ENCODE measurements at regions not wholly inside any gene's neighbourhood (a gene's known extent, or its start where the extent isn't known, plus 50 kb on each side); places are given as distances from the start of the nearest gene placed in this dataset.
A peak's percentile ranks its signal among the peaks of the same experiment; 100 is the strongest.

GRCh38 chr5:164801910-164802309 is 1296.5 kb downstream of the MAT2B start:
- DNase-seq, result no peak

DNA sequence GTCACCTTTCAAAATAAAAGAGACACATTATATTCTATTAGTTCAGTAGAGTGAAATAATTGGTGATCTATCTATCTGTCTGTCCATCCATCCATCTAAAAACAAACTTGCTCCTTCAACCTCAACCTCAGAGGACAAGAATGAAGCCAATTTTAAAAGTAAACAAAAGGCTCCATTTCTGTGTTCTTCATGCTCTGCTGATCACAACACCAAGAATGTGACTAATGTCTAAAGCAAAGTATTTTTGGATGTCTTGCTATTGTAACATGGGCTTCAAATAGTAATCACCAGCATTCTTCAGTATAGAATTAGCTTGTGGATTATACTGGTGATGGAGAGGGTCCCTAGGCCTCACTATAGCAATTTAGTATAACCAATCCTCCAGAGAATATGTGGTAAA is 1304.4 kb downstream of the MAT2B start:
- no peak for DNase-seq
- H3K27me3 ChIP-seq, result 0 out of 2 replicates have a peak, but pooled peaks cover 5% of the 10 kb centered on the region
- no peak overlapping the region for H3K27ac ChIP-seq

More at GRCh38 chr5:164801910-164802309, 1296.5 kb downstream of the MAT2B start:
- no peaks in the 10 kb centered on the region for H3K9me3 ChIP-seq (replicated peaks)
- H3K36me3 ChIP-seq, result no peaks in the 10 kb centered on the region
- no peaks in the 10 kb centered on the region for H3K4me1 ChIP-seq
- no peaks in the 10 kb centered on the region for H3K27me3 ChIP-seq
- no peak overlapping the region for H3K4me3 ChIP-seq
- H3K27ac ChIP-seq, result no peak overlapping the region

DNA sequence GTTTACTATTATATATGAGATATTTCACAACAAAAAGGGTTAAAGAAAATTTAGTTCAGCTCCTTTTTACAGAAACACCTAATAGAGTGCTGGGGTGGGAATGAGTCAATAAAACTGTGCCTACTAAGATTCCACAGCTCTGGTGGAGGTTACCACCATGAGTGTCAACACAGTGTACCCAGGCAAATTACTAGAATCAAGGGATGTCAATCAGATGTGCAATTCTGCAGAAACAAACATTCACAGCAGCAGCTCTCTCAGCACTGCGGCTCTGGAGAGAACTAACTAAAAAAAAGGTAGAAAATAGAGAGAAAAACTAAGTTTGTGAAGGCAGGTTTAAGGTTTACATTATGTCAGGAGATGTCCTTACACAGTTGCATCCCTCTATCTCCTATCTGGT is 1313.0 kb downstream of the MAT2B start:
- no peak overlapping the region for H3K4me3 ChIP-seq
- DNase-seq, result no peak

More for the DNA sequence above, 1304.4 kb downstream of the MAT2B start:
- H3K4me1 ChIP-seq, result no peaks in the 10 kb centered on the region
- no peaks in the 10 kb centered on the region for H3K36me3 ChIP-seq
- no peaks in the 10 kb centered on the region for H3K9me3 ChIP-seq (replicated peaks)
- H3K4me3 ChIP-seq, result no peak overlapping the region

GRCh38 chr5:164824671-164825070 is 1319.3 kb downstream of the MAT2B start:
- H3K9me3 ChIP-seq (replicated peaks), result no peaks in the 10 kb centered on the region
- no peaks in the 10 kb centered on the region for H3K36me3 ChIP-seq
- no peaks in the 10 kb centered on the region for H3K4me1 ChIP-seq
- no peak overlapping the region for H3K27ac ChIP-seq
- no peak overlapping the region for H3K4me3 ChIP-seq
- DNase-seq, result no peak
- H3K27me3 ChIP-seq, result no peaks in the 10 kb centered on the region

More for the DNA sequence above, 1313.0 kb downstream of the MAT2B start:
- no peaks in the 10 kb centered on the region for H3K4me1 ChIP-seq
- H3K27me3 ChIP-seq, result no peaks in the 10 kb centered on the region
- H3K9me3 ChIP-seq (replicated peaks), result no peaks in the 10 kb centered on the region
- no peak overlapping the region for H3K27ac ChIP-seq
- no peaks in the 10 kb centered on the region for H3K36me3 ChIP-seq

GRCh38 chr5:164832516-164832915 is 1327.1 kb downstream of the MAT2B start:
- Histone ChIP-seq H3K27me3 (no peaks in the 10 kb centered on the region), H3K36me3 (no peaks in the 10 kb centered on the region), H3K4me3 (no peak overlapping the region), H3K4me1 (no peaks in the 10 kb centered on the region), H3K9me3 (replicated peaks) (no peaks in the 10 kb centered on the region), H3K27ac (no peak overlapping the region)
- DNase-seq, result no peak

GRCh38 chr5:164844348-164844747 is 1338.9 kb downstream of the MAT2B start:
- H3K36me3 ChIP-seq, result no peaks in the 10 kb centered on the region
- H3K4me1 ChIP-seq, result no peaks in the 10 kb centered on the region
- no peak overlapping the region for H3K4me3 ChIP-seq
- no peaks in the 10 kb centered on the region for H3K9me3 ChIP-seq (replicated peaks)
- H3K27me3 ChIP-seq, result no peaks in the 10 kb centered on the region
- no peak for DNase-seq
- H3K27ac ChIP-seq, result no peak overlapping the region

DNA sequence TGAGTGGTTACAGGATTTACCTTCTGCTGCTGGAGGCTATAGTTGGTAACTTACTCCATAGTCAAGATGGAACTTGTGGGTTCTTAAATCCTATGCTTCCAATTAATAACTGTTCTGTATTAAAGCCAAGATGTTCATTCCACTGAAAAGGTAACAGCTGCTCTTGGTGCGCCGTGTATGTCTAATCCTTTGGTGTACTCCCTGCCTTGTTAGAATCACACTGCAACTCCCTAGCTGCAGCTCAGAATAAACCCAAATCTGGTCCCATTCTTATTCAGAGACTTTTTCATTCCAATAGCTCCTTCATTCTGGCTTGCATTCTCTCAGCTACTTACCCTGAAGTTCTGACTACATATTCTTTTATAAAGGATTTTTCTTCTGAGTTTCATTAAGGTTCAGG is 1355.5 kb downstream of the MAT2B start:
- no peak overlapping the region for H3K4me3 ChIP-seq
- no peak overlapping the region for H3K27ac ChIP-seq
- no peaks in the 10 kb centered on the region for H3K4me1 ChIP-seq
- H3K9me3 ChIP-seq (replicated peaks), result no peaks in the 10 kb centered on the region
- H3K36me3 ChIP-seq, result no peaks in the 10 kb centered on the region
- no peak for DNase-seq
- H3K27me3 ChIP-seq, result no peaks in the 10 kb centered on the region

GRCh38 chr5:164861610-164862009 is 1356.2 kb downstream of the MAT2B start:
- H3K4me1 ChIP-seq, result no peaks in the 10 kb centered on the region
- H3K27ac ChIP-seq, result no peak overlapping the region
- H3K27me3 ChIP-seq, result 0 out of 2 replicates have a peak, but pooled peaks cover 2% of the 10 kb centered on the region
- H3K36me3 ChIP-seq, result no peaks in the 10 kb centered on the region
- H3K4me3 ChIP-seq, result no peak overlapping the region
- no peak for DNase-seq
- H3K9me3 ChIP-seq (replicated peaks), result no peaks in the 10 kb centered on the region

GRCh38 chr5:164868761-164869160 is 1363.3 kb downstream of the MAT2B start:
- H3K36me3 ChIP-seq, result no peaks in the 10 kb centered on the region
- H3K27me3 ChIP-seq, result 0 out of 2 replicates have a peak, but pooled peaks cover 2% of the 10 kb centered on the region
- H3K9me3 ChIP-seq (replicated peaks), result no peaks in the 10 kb centered on the region
- no peak overlapping the region for H3K4me3 ChIP-seq
- no peaks in the 10 kb centered on the region for H3K4me1 ChIP-seq
- H3K27ac ChIP-seq, result no peak overlapping the region
- DNase-seq, result no peak

DNA sequence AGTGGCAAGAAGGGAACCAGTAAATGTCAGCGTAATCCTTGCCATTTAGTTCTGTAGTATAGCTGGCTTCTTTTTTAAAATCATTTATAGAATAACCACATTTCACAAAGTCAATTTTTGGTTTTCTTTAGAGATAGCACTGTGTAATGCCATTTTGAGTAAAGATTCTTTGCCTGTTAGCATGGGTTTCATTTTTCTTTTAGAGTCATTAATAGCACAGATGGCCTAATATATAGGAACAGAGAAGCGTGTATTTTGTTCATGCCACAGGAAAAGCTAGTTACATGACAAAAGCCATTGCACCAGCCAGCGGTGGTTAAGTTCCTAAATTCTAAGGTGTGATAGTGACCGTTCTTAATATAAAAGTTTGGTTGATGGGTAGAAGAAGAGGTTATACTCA is 1363.9 kb downstream of the MAT2B start:
- Histone ChIP-seq H3K4me3 (no peak overlapping the region), H3K27me3 (0 out of 2 replicates have a peak, but pooled peaks cover 2% of the 10 kb centered on the region), H3K9me3 (replicated peaks) (no peaks in the 10 kb centered on the region), H3K4me1 (no peaks in the 10 kb centered on the region), H3K36me3 (no peaks in the 10 kb centered on the region), H3K27ac (no peak overlapping the region)
- no peak for DNase-seq

DNA sequence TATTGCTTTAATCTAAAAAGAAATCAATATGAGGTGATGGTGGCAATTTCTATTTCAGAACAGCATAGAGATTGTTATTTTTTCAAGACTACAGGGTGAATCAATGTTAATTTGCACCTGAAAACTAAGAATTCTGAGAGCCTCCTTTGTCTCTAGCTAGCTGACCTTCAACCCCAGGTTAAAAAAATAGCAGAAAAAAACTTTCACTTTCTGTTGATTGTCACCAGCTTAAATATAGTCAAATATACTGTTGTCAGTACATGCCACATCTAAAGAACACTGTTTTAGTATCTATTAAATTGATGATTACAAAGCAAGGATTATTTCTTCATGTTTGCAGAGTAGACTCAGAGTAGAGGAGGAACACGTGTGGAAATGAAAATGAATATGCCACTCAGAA is 1371.4 kb downstream of the MAT2B start:
- H3K4me1 ChIP-seq, result no peaks in the 10 kb centered on the region
- no peak overlapping the region for H3K4me3 ChIP-seq
- no peak for DNase-seq
- H3K9me3 ChIP-seq (replicated peaks), result no peaks in the 10 kb centered on the region
- no peak overlapping the region for H3K27ac ChIP-seq
- H3K36me3 ChIP-seq, result no peaks in the 10 kb centered on the region
- no peaks in the 10 kb centered on the region; the same call in 1 of the 2 replicates for H3K27me3 ChIP-seq

GRCh38 chr5:164881442-164881841 is 1376.0 kb downstream of the MAT2B start:
- Histone ChIP-seq H3K27ac (no peak overlapping the region), H3K4me3 (no peak overlapping the region), H3K4me1 (no peaks in the 10 kb centered on the region), H3K9me3 (replicated peaks) (no peaks in the 10 kb centered on the region), H3K27me3 (peaks cover 5% of the 10 kb centered on the region; the same call in 1 of the 2 replicates), H3K36me3 (no peaks in the 10 kb centered on the region)
- DNase-seq, result no peak

- Histone ChIP-seq H3K4me1 (no peaks in the 10 kb centered on the region), H3K9me3 (replicated peaks) (no peaks in the 10 kb centered on the region), H3K27ac (no peak overlapping the region), H3K27me3 (peaks cover 5% of the 10 kb centered on the region; the same call in 1 of the 2 replicates), H3K36me3 (no peaks in the 10 kb centered on the region), H3K4me3 (no peak overlapping the region)
- no peak for DNase-seq
These were observed 1379.8 kb downstream of the MAT2B start for GRCh38 chr5:164885179-164885578.

- H3K9me3 ChIP-seq (replicated peaks), result no peaks in the 10 kb centered on the region
- no peak overlapping the region for H3K4me3 ChIP-seq
- peak in 1 of 2 experiments; percentile 2 for DNase-seq
- H3K4me1 ChIP-seq, result no peaks in the 10 kb centered on the region
- H3K27ac ChIP-seq, result no peak overlapping the region
- no peaks in the 10 kb centered on the region for H3K36me3 ChIP-seq
- H3K27me3 ChIP-seq, result no peaks in the 10 kb centered on the region
These were observed 1387.7 kb downstream of the MAT2B start for GRCh38 chr5:164893071-164893470.

DNA sequence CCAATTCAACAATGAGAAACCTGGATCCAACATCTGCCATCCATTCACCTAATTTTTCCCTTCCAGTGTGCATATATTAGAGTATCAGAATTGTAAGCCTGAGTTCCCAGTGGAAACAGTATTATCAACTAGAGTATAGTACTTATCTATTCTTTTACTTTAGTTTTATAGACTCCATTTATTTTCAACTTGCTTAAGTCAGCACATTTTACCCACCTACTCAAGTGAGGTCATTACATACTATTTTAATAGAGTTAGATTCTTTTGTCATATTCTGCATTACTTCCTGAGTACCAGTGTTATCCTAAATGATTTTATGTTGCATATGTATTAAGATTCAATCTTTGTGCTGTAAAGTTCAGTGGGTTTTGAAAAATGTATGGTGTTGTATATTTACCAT is 1393.3 kb downstream of the MAT2B start:
- no peak for DNase-seq
- no peaks in the 10 kb centered on the region for H3K9me3 ChIP-seq (replicated peaks)
- no peak overlapping the region for H3K4me3 ChIP-seq
- H3K4me1 ChIP-seq, result no peaks in the 10 kb centered on the region
- no peaks in the 10 kb centered on the region for H3K36me3 ChIP-seq
- no peaks in the 10 kb centered on the region for H3K27me3 ChIP-seq
- H3K27ac ChIP-seq, result no peak overlapping the region

GRCh38 chr5:164909673-164910072 is 1404.3 kb downstream of the MAT2B start:
- H3K4me1 ChIP-seq, result no peaks in the 10 kb centered on the region
- no peak for DNase-seq
- H3K36me3 ChIP-seq, result no peaks in the 10 kb centered on the region
- H3K9me3 ChIP-seq (replicated peaks), result no peaks in the 10 kb centered on the region
- no peak overlapping the region for H3K27ac ChIP-seq
- H3K27me3 ChIP-seq, result no peaks in the 10 kb centered on the region
- H3K4me3 ChIP-seq, result no peak overlapping the region
